ENCODE measurements at regions not wholly inside any gene's neighbourhood (a gene's known extent, or its start where the extent isn't known, plus 50 kb on each side); places are given as distances from the start of the nearest gene placed in this dataset.

- Histone ChIP-seq H3K9me2 (ENCODE audit: insufficient read depth, low read length) (no peaks in the 10 kb centered on the region), H3K4me3 (ENCODE audit: low read depth, low read length, poor library complexity, severe bottlenecking) (no peak overlapping the region), H3K9me3 (ENCODE audit: low read length) (no peaks in the 10 kb centered on the region), H4K20me1 (ENCODE audit: insufficient read depth, low read length) (no peaks in the 10 kb centered on the region), H2AFZ (ENCODE audit: low read length) (no peak overlapping the region), H3K36me3 (ENCODE audit: insufficient read depth, low read length) (no peaks in the 10 kb centered on the region), H3K27ac (ENCODE audit: low read depth, low read length, poor library complexity, severe bottlenecking) (no peak overlapping the region), H3K4me1 (ENCODE audit: insufficient read depth, low read length, poor library complexity, severe bottlenecking) (peaks cover 37% of the 10 kb centered on the region), H3K4me2 (ENCODE audit: low read length) (no peak overlapping the region), H3K79me2 (ENCODE audit: insufficient read depth, low read depth, low read length) (no peaks in the 10 kb centered on the region)
- ChIA-PET CTCF (ENCODE audit: unreplicated experiment) (no interaction called here), POLR2A (no interaction called here)
- intact Hi-C loops (cut with micrococcal nuclease; ENCODE audit: unreplicated experiment), result no loop called here
- no peak for TF ChIP-seq EZH2phosphoT487 (IDR thresholded peaks at IDR 0.05; ENCODE audit: borderline replicate concordance, low read depth, low read length)
- TF ChIP-seq CTCF (conservative IDR thresholded peaks at IDR 0.05; ENCODE audit: low read length), result no peak
- no peak for DNase-seq (ENCODE audit: low spot score)
- no TSS peak for BruUV-seq (replicated peaks)
Measured at GRCh38 chr5:54643685-54644106, 126.1 kb downstream of the SNX18 start.

- POLR2A ChIA-PET, result interaction anchor here (0.8 to 1.0 kb wide), 4 partner anchors 10 to 51 kb away, joined by 3 to 6 read pairs (median 4); no protein-coding TSS in a partner anchor
- Histone ChIP-seq H3K79me2 (ENCODE audit: insufficient read depth, low read depth, low read length) (no peaks in the 10 kb centered on the region), H3K4me1 (ENCODE audit: insufficient read depth, low read length, poor library complexity, severe bottlenecking) (peaks cover 5% of the 10 kb centered on the region), H3K4me3 (ENCODE audit: low read depth, low read length, poor library complexity, severe bottlenecking) (no peak overlapping the region), H4K20me1 (ENCODE audit: insufficient read depth, low read length) (no peaks in the 10 kb centered on the region), H3K36me3 (ENCODE audit: insufficient read depth, low read length) (no peaks in the 10 kb centered on the region), H3K4me2 (ENCODE audit: low read length) (no peak overlapping the region), H2AFZ (ENCODE audit: low read length) (no peak overlapping the region), H3K27ac (ENCODE audit: low read depth, low read length, poor library complexity, severe bottlenecking) (no peak overlapping the region), H3K9me3 (ENCODE audit: low read length) (no peaks in the 10 kb centered on the region), H3K9me2 (ENCODE audit: insufficient read depth, low read length) (no peaks in the 10 kb centered on the region)
- CTCF ChIA-PET (ENCODE audit: unreplicated experiment), result no interaction called here
- no peak for TF ChIP-seq EZH2phosphoT487 (IDR thresholded peaks at IDR 0.05; ENCODE audit: borderline replicate concordance, low read depth, low read length)
- TF ChIP-seq CTCF (conservative IDR thresholded peaks at IDR 0.05; ENCODE audit: low read length), result no peak
- no TSS peak for BruUV-seq (replicated peaks)
- no peak for DNase-seq (ENCODE audit: low spot score)
- intact Hi-C loops (cut with micrococcal nuclease; ENCODE audit: unreplicated experiment), result no loop called here
Measured at GRCh38 chr5:54639621-54640020, 122.1 kb downstream of the SNX18 start.

GRCh38 chr5:54638106-54638505 lies 120.5 kb downstream of the SNX18 start:
- no peaks in the 10 kb centered on the region for H3K79me2 ChIP-seq (ENCODE audit: insufficient read depth, low read depth, low read length)
- no peak overlapping the region for H2AFZ ChIP-seq (ENCODE audit: low read length)
- DNase-seq (ENCODE audit: low spot score), result no peak
- H3K36me3 ChIP-seq (ENCODE audit: insufficient read depth, low read length), result no peaks in the 10 kb centered on the region
- no peak overlapping the region for H3K4me2 ChIP-seq (ENCODE audit: low read length)
- ChIA-PET POLR2A (interaction anchor here (1.0 kb wide), 1 partner anchor 8 kb away, joined by 3 read pairs; no protein-coding TSS in a partner anchor), CTCF (ENCODE audit: unreplicated experiment) (no interaction called here)
- no peaks in the 10 kb centered on the region for H3K9me3 ChIP-seq (ENCODE audit: low read length)
- no peak overlapping the region for H3K27ac ChIP-seq (ENCODE audit: low read depth, low read length, poor library complexity, severe bottlenecking)
- H4K20me1 ChIP-seq (ENCODE audit: insufficient read depth, low read length), result no peaks in the 10 kb centered on the region
- TF ChIP-seq EZH2phosphoT487 (IDR thresholded peaks at IDR 0.05; ENCODE audit: borderline replicate concordance, low read depth, low read length) (no peak), CTCF (conservative IDR thresholded peaks at IDR 0.05; ENCODE audit: low read length) (no peak)
- no TSS peak for BruUV-seq (replicated peaks)
- H3K4me3 ChIP-seq (ENCODE audit: low read depth, low read length, poor library complexity, severe bottlenecking), result no peak overlapping the region
- intact Hi-C loops (cut with micrococcal nuclease; ENCODE audit: unreplicated experiment), result no loop called here
- no peaks in the 10 kb centered on the region for H3K9me2 ChIP-seq (ENCODE audit: insufficient read depth, low read length)
- H3K4me1 ChIP-seq (ENCODE audit: insufficient read depth, low read length, poor library complexity, severe bottlenecking), result no peaks in the 10 kb centered on the region
